ENCODE measurements at regions not wholly inside any gene's neighbourhood (a gene's known extent, or its start where the extent isn't known, plus 50 kb on each side); places are given as distances from the start of the nearest gene placed in this dataset.

GRCh38 chr3:153547970-153548369, 385.9 kb downstream of the RAP2B start:
- TF ChIP-seq EZH2 (IDR thresholded peaks at IDR 0.05; ENCODE audit: low read length, missing control alignments) (no peak), CTCF (conservative IDR thresholded peaks at IDR 0.05 in 1 of 2, IDR thresholded peaks at IDR 0.05 in 1 of 2; ENCODE audit: low read depth in 1 of 2, low read length in 2 of 2) (no peak)

All from fibroblast of lung (primary cell).